ENCODE measurements at regions not wholly inside any gene's neighbourhood (a gene's known extent, or its start where the extent isn't known, plus 50 kb on each side); places are given as distances from the start of the nearest gene placed in this dataset.

DNA sequence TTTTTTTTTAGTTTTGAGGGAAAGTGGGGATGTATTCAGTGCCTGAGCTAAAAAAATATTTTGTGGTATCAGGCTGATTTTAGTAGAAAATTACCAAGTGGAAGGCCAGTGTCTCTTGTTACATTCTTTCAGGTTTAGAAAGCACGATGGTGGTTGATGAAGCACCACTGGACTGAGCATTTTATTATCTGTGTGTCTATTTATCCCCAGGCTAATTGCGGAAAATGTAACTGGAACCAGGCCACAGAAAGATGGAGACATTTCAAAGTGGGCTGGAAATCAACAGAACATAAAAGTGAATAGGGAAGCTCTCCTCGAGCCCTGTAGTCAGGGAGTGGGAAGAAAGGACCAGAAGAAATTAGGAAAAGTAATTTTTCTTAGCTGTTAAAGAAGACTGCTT, 261.0 kb downstream of the STK31 start:
- BruUV-seq (replicated peaks): no TSS peak
- no peaks in the 10 kb centered on the region for H3K36me3 ChIP-seq (ENCODE audit: control insufficient read depth in 2 of 2, extremely low read depth in 1 of 2, insufficient read depth in 2 of 2, low read length in 2 of 2)
- H3K27me3 ChIP-seq (ENCODE audit: control insufficient read depth in 2 of 2, insufficient read depth in 2 of 2, low read length in 2 of 2): no peaks in the 10 kb centered on the region
- H3K9me3 ChIP-seq (replicated peaks; ENCODE audit: control insufficient read depth, insufficient read depth, low read length): no peaks in the 10 kb centered on the region
- ChIA-PET POLR2A (no interaction called here), CTCF (no interaction called here)
- no peaks in the 10 kb centered on the region for H4K20me1 ChIP-seq (replicated peaks; ENCODE audit: control insufficient read depth, extremely low read depth, insufficient read depth, low read length)
- DNase-seq (ENCODE audit: low read depth, low spot score) (no peak), FAIRE-seq (no peak)
- no peak overlapping the region for H3K4me2 ChIP-seq (ENCODE audit: insufficient read depth, low read length)
- H3K27ac ChIP-seq (ENCODE audit: insufficient read depth, low read depth, low read length): no peak overlapping the region
- no peak overlapping the region for H3K4me3 ChIP-seq (replicated peaks in 1 of 3; ENCODE audit: insufficient read depth in 1 of 3, low read depth in 1 of 3, low read length in 3 of 3)
- no peaks in the 10 kb centered on the region for H3K4me1 ChIP-seq (ENCODE audit: control insufficient read depth, extremely low read depth, insufficient read depth, low read length)
- H2AFZ ChIP-seq (ENCODE audit: low read depth, low read length): no peak overlapping the region
- dilution Hi-C loops (cut with MboI; ENCODE audit: extremely low pct_ligation_motif_present, low sequenced_read_pairs) (no loop called here), intact Hi-C loops (cut with micrococcal nuclease) (no loop called here)
- no peaks in the 10 kb centered on the region for H3K9me1 ChIP-seq (replicated peaks; ENCODE audit: control insufficient read depth, extremely low read depth, insufficient read depth, low read length)
- TF ChIP-seq GATA2 (IDR thresholded peaks at IDR 0.05; ENCODE audit: insufficient read depth, insufficient read length, low read depth, low read length) (no peak), EZH2 (IDR thresholded peaks at IDR 0.05; ENCODE audit: borderline replicate concordance, low read depth, low read length, severe bottlenecking) (no peak), FOS (IDR thresholded peaks at IDR 0.05; ENCODE audit: borderline replicate concordance, insufficient read depth, low read length) (no peak), POLR2AphosphoS5 (IDR thresholded peaks at IDR 0.05; ENCODE audit: insufficient read depth, low read depth, low read length) (no peak), MYC (IDR thresholded peaks at IDR 0.05; ENCODE audit: low read depth, low read length) (no peak)
- TF ChIP-seq, protein P1, sequence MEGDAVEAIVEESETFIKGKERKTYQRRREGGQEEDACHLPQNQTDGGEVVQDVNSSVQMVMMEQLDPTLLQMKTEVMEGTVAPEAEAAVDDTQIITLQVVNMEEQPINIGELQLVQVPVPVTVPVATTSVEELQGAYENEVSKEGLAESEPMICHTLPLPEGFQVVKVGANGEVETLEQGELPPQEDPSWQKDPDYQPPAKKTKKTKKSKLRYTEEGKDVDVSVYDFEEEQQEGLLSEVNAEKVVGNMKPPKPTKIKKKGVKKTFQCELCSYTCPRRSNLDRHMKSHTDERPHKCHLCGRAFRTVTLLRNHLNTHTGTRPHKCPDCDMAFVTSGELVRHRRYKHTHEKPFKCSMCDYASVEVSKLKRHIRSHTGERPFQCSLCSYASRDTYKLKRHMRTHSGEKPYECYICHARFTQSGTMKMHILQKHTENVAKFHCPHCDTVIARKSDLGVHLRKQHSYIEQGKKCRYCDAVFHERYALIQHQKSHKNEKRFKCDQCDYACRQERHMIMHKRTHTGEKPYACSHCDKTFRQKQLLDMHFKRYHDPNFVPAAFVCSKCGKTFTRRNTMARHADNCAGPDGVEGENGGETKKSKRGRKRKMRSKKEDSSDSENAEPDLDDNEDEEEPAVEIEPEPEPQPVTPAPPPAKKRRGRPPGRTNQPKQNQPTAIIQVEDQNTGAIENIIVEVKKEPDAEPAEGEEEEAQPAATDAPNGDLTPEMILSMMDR (IDR thresholded peaks at IDR 0.05; ENCODE audit: extremely low read depth in 1 of 2, insufficient read depth in 1 of 2, low read depth in 1 of 2, low read length in 2 of 2): no peak
- no peak overlapping the region for H3K9ac ChIP-seq (replicated peaks; ENCODE audit: extremely low read depth, insufficient read depth, low read length)
- no peaks in the 10 kb centered on the region for H3K79me2 ChIP-seq (ENCODE audit: control insufficient read depth, insufficient read depth, low read length)

DNA sequence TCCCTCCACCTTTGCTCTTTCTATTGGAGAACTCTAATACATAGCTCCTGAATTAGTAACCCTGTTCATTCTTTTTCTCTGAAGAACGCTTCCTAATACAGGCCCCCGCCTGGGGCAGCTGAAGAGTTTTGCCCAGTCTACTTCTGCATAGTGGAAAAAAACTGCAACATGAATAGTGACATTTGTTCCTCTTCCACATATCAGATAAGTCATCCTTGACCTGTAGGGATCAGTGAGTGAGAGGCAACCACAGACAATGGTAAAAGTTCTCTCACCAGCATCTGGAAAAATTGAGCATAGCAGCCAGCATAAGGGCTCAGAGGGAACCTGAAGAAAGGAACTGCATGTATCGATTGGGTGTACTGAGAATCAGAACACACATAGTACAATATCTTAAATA, 262.0 kb downstream of the STK31 start:
- no peaks in the 10 kb centered on the region for H3K27me3 ChIP-seq (ENCODE audit: control insufficient read depth in 2 of 2, insufficient read depth in 2 of 2, low read length in 2 of 2)
- ChIA-PET POLR2A (no interaction called here), CTCF (no interaction called here)
- TF ChIP-seq FOS (IDR thresholded peaks at IDR 0.05; ENCODE audit: borderline replicate concordance, insufficient read depth, low read length) (no peak), POLR2AphosphoS5 (IDR thresholded peaks at IDR 0.05; ENCODE audit: insufficient read depth, low read depth, low read length) (no peak), MYC (IDR thresholded peaks at IDR 0.05; ENCODE audit: low read depth, low read length) (no peak), POLR2A (IDR thresholded peaks at IDR 0.05; ENCODE audit: low read depth, low read length) (no peak), EZH2 (IDR thresholded peaks at IDR 0.05; ENCODE audit: borderline replicate concordance, low read depth, low read length, severe bottlenecking) (no peak), JUN (IDR thresholded peaks at IDR 0.05; ENCODE audit: borderline replicate concordance, insufficient read depth, insufficient read length, low read depth) (no peak), GATA2 (IDR thresholded peaks at IDR 0.05; ENCODE audit: insufficient read depth, insufficient read length, low read depth, low read length) (no peak)
- TF ChIP-seq, protein P1 (IDR thresholded peaks at IDR 0.05; ENCODE audit: extremely low read depth in 1 of 2, insufficient read depth in 1 of 2, low read depth in 1 of 2, low read length in 2 of 2): no peak
- TF ChIP-seq, protein P2, sequence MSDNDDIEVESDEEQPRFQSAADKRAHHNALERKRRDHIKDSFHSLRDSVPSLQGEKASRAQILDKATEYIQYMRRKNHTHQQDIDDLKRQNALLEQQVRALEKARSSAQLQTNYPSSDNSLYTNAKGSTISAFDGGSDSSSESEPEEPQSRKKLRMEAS (IDR thresholded peaks at IDR 0.05; ENCODE audit: insufficient read depth, insufficient read length): no peak
- no peak for FAIRE-seq
- no peak overlapping the region for H3K27ac ChIP-seq (ENCODE audit: insufficient read depth, low read depth, low read length)
- H3K4me2 ChIP-seq (ENCODE audit: insufficient read depth, low read length): no peak overlapping the region
- H3K9me1 ChIP-seq (replicated peaks; ENCODE audit: control insufficient read depth, extremely low read depth, insufficient read depth, low read length): no peaks in the 10 kb centered on the region
- no peak overlapping the region for H2AFZ ChIP-seq (ENCODE audit: low read depth, low read length)
- no peaks in the 10 kb centered on the region for H3K36me3 ChIP-seq (ENCODE audit: control insufficient read depth in 2 of 2, extremely low read depth in 1 of 2, insufficient read depth in 2 of 2, low read length in 2 of 2)
- no peaks in the 10 kb centered on the region for H3K9me3 ChIP-seq (replicated peaks; ENCODE audit: control insufficient read depth, insufficient read depth, low read length)
- no peaks in the 10 kb centered on the region for H3K79me2 ChIP-seq (ENCODE audit: control insufficient read depth, insufficient read depth, low read length)
- no TSS peak for BruUV-seq (replicated peaks)
- DNase-seq (ENCODE audit: low read depth, low spot score): no peak
- H3K9ac ChIP-seq (replicated peaks; ENCODE audit: extremely low read depth, insufficient read depth, low read length): no peak overlapping the region
- dilution Hi-C loops (cut with MboI; ENCODE audit: extremely low pct_ligation_motif_present, low sequenced_read_pairs): no loop called here
- no peaks in the 10 kb centered on the region for H3K4me1 ChIP-seq (ENCODE audit: control insufficient read depth, extremely low read depth, insufficient read depth, low read length)
- no peaks in the 10 kb centered on the region for H4K20me1 ChIP-seq (replicated peaks; ENCODE audit: control insufficient read depth, extremely low read depth, insufficient read depth, low read length)
- H3K4me3 ChIP-seq (replicated peaks in 1 of 3; ENCODE audit: insufficient read depth in 1 of 3, low read depth in 1 of 3, low read length in 3 of 3): no peak overlapping the region
- intact Hi-C loops (cut with micrococcal nuclease): no loop called here

Measured in endothelial cell of umbilical vein (primary cell).